ENCODE measurements at regions not wholly inside any gene's neighbourhood (a gene's known extent, or its start where the extent isn't known, plus 50 kb on each side); places are given as distances from the start of the nearest gene placed in this dataset.

DNA sequence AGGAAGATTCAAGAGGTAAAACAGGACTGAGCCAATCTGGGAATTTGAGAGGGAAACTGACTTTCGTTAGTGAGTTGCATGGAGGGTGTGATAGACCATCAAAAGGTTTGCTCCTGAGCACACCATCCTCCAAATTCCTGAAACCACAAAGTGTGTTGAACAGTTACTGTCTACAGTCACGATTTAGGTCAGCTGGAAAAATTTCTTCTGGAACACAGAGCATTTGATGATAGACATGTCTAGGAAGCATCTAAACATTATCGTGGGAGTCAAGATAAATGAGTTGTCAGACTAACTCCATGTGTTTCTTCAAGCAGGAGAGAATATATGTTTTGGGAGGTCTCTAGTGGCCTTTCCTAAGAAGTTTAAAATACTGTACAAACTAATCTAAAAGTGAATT lies 449.4 kb upstream of the SLC14A2 start:
- Histone ChIP-seq H3K9ac (ENCODE audit: low read depth, low read length) (no peak overlapping the region), H3K14ac (replicated peaks; ENCODE audit: low read depth, low read length) (no peak overlapping the region; the same call in 1 of the 2 replicates), H2AFZ (replicated peaks; ENCODE audit: low read length, poor library complexity) (no peak overlapping the region), H3K18ac (ENCODE audit: low read depth, low read length) (peak overlapping the region; percentile 51; the same call in 1 of the 2 replicates), H2BK20ac (ENCODE audit: low read depth, low read length) (peak overlapping the region; percentile 26; the same call in 1 of the 2 replicates), H4K8ac (ENCODE audit: low read depth in 2 of 2, low read length in 2 of 2) (no peak overlapping the region), H3K9me1 (ENCODE audit: insufficient read depth, low read length) (peaks cover 9% of the 10 kb centered on the region), H2AK9ac (replicated peaks; ENCODE audit: low read depth, low read length, poor library complexity) (no peak overlapping the region), H3K9me3 (ENCODE audit: control insufficient read depth, insufficient read depth, low read length) (no peaks in the 10 kb centered on the region), H4K20me1 (ENCODE audit: insufficient read depth, low read length) (no peaks in the 10 kb centered on the region; the same call in 1 of the 2 replicates), H2BK120ac (ENCODE audit: low read depth, low read length) (0 out of 2 replicates have a peak overlapping the region, but pooled peaks have one; percentile 3), H4K5ac (ENCODE audit: low read depth, low read length) (no peak overlapping the region), H4K91ac (ENCODE audit: insufficient read depth, low read depth, low read length) (no peak overlapping the region), H3K56ac (ENCODE audit: extremely low read depth, insufficient read depth, low read length) (no peak overlapping the region), H3K4me3 (ENCODE audit: insufficient read depth, low read depth, low read length) (no peak overlapping the region), H3K79me1 (ENCODE audit: low read depth in 1 of 2, low read length in 2 of 2) (no peaks in the 10 kb centered on the region), H3K36me3 (ENCODE audit: control insufficient read depth, insufficient read depth, low read length) (no peaks in the 10 kb centered on the region), H3K4me1 (ENCODE audit: control insufficient read depth, insufficient read depth, low read length) (peaks cover 25% of the 10 kb centered on the region), H2BK5ac (ENCODE audit: low read depth, low read length, poor library complexity, severe bottlenecking) (no peak overlapping the region), H2AK5ac (ENCODE audit: low read depth, low read length) (no peak overlapping the region), H3K27me3 (ENCODE audit: control insufficient read depth, insufficient read depth, low read length) (no peaks in the 10 kb centered on the region), H3K27ac (ENCODE audit: insufficient read depth, low read length) (no peak overlapping the region), H2BK15ac (ENCODE audit: low read depth, low read length) (no peak overlapping the region), H3K23ac (ENCODE audit: low read depth, low read length) (no peak overlapping the region; the same call in 1 of the 2 replicates), H3K4ac (ENCODE audit: low read depth, low read length) (no peak overlapping the region), H3K4me2 (ENCODE audit: low read depth, low read length) (no peak overlapping the region)
- POLR2A ChIA-PET (ENCODE audit: unreplicated experiment), result no interaction called here
- CTCF ChIA-PET, result no interaction called here
- intact Hi-C loops (cut with micrococcal nuclease), result loop anchor here (5.0 kb wide), 2 partner anchors 81 to 114 kb away; no protein-coding TSS in a partner anchor
- BruUV-seq (replicated peaks), result no TSS peak
- dilution Hi-C loops (cut with HindIII; ENCODE audit: low sequenced_read_pairs, unreplicated experiment), result no loop called here
- ATAC-seq (ENCODE audit: low read depth), result no peak
- 67% methylated on average over 1 of the region's 3 CpGs; no CpG with 5 or more reads in 1 of the 2 experiments for whole genome bisulfite sequencing, 2 experiments (ENCODE audit: extremely low coverage in 2 of 2, insufficient read length in 1 of 2)
- DNase-seq, result no peak
- TF ChIP-seq MXI1 (IDR thresholded peaks at IDR 0.05; ENCODE audit: borderline replicate concordance, low read depth, low read length), result no peak
- TF ChIP-seq MAFK (IDR thresholded peaks at IDR 0.05; ENCODE audit: low read depth, low read length), result no peak
- no peak for TF ChIP-seq RCOR1 (IDR thresholded peaks at IDR 0.05; ENCODE audit: insufficient replicate concordance, low read length)
- TF ChIP-seq, protein P1, sequence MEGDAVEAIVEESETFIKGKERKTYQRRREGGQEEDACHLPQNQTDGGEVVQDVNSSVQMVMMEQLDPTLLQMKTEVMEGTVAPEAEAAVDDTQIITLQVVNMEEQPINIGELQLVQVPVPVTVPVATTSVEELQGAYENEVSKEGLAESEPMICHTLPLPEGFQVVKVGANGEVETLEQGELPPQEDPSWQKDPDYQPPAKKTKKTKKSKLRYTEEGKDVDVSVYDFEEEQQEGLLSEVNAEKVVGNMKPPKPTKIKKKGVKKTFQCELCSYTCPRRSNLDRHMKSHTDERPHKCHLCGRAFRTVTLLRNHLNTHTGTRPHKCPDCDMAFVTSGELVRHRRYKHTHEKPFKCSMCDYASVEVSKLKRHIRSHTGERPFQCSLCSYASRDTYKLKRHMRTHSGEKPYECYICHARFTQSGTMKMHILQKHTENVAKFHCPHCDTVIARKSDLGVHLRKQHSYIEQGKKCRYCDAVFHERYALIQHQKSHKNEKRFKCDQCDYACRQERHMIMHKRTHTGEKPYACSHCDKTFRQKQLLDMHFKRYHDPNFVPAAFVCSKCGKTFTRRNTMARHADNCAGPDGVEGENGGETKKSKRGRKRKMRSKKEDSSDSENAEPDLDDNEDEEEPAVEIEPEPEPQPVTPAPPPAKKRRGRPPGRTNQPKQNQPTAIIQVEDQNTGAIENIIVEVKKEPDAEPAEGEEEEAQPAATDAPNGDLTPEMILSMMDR (conservative IDR thresholded peaks at IDR 0.05; ENCODE audit: low read depth, low read length), result no peak
- no peak for TF ChIP-seq CEBPB (IDR thresholded peaks at IDR 0.05; ENCODE audit: low read depth, low read length)
- no peak for TF ChIP-seq POLR2A (IDR thresholded peaks at IDR 0.05; ENCODE audit: low read depth, low read length)
- TF ChIP-seq MAZ (IDR thresholded peaks at IDR 0.05; ENCODE audit: borderline replicate concordance, low read depth, low read length), result no peak
- TF ChIP-seq RFX5 (IDR thresholded peaks at IDR 0.05; ENCODE audit: low read depth, low read length), result no peak
- in situ Hi-C loops (cut with MboI; ENCODE audit: low sequenced_read_pairs), result no loop called here

All from IMR-90 (cell line).